ENCODE measurements at regions not wholly inside any gene's neighbourhood (a gene's known extent, or its start where the extent isn't known, plus 50 kb on each side); places are given as distances from the start of the nearest gene placed in this dataset.

- ChIA-PET CTCF (interaction anchor here (0.6 to 1.9 kb wide), 5 partner anchors 8 to 134 kb away, joined by 3 to 11 read pairs (median 4); no protein-coding TSS in a partner anchor), POLR2A (no interaction called here)
- ATAC-seq (no peak), DNase-seq (ENCODE audit: low read depth in 1 of 2, low spot score in 1 of 2) (no peak), FAIRE-seq (no peak)
- Histone ChIP-seq H3K27ac (no peak overlapping the region), H3K4me1 (peaks cover 3% of the 10 kb centered on the region; the same call in 1 of the 3 replicates), H3K4me3 (no peak overlapping the region), H3K4me2 (no peak overlapping the region), H3K9me3 (no peaks in the 10 kb centered on the region)
- WGBS (ENCODE audit: missing lambda C conversion rate) = 92% methylated on average over 4 of the region's 4 CpGs
- TF ChIP-seq E2F6 (IDR thresholded peaks at IDR 0.05; ENCODE audit: borderline replicate concordance, low read depth) (no peak), HDAC2 (IDR thresholded peaks at IDR 0.05) (no peak), ZNF302 (CRISPR knock-in tag; IDR thresholded peaks at IDR 0.05) (no peak), EP300 (IDR thresholded peaks at IDR 0.05) (no peak), JUN (IDR thresholded peaks at IDR 0.05) (no peak), HEYL (CRISPR knock-in tag; IDR thresholded peaks at IDR 0.05) (no peak), RCOR1 (IDR thresholded peaks at IDR 0.05; ENCODE audit: low read depth, low read length) (no peak), TP53 (CRISPR knock-in tag; IDR thresholded peaks at IDR 0.05) (no peak), CEBPB (IDR thresholded peaks at IDR 0.05) (no peak), HOXB5 (CRISPR knock-in tag; IDR thresholded peaks at IDR 0.05) (no peak), NR3C1 (IDR thresholded peaks at IDR 0.05) (no peak), NPAS2 (CRISPR knock-in tag; IDR thresholded peaks at IDR 0.05; ENCODE audit: borderline replicate concordance) (no peak), FOXS1 (CRISPR knock-in tag; IDR thresholded peaks at IDR 0.05) (no peak), FOSL2 (IDR thresholded peaks at IDR 0.05) (no peak), FOSL2 (CRISPR knock-in tag; IDR thresholded peaks at IDR 0.05) (no peak), RNF2 (IDR thresholded peaks at IDR 0.05; ENCODE audit: borderline replicate concordance, low read depth) (no peak), ELK1 (IDR thresholded peaks at IDR 0.05; ENCODE audit: low read depth, low read length) (no peak), GATA3 (IDR thresholded peaks at IDR 0.05; ENCODE audit: borderline replicate concordance) (no peak)
Observed at GRCh38 chr7:131646203-131646602, 89.8 kb upstream of the PODXL start.

GRCh38 chr7:131642429-131642828 lies 86.0 kb upstream of the PODXL start:
- TF ChIP-seq HEYL (CRISPR knock-in tag; IDR thresholded peaks at IDR 0.05) (no peak), KDM1A (IDR thresholded peaks at IDR 0.05; ENCODE audit: low read depth) (no peak), ZSCAN20 (CRISPR knock-in tag; IDR thresholded peaks at IDR 0.05) (no peak), HOXB5 (CRISPR knock-in tag; IDR thresholded peaks at IDR 0.05) (no peak), RAD21 (conservative IDR thresholded peaks at IDR 0.05 in 1 of 2, IDR thresholded peaks at IDR 0.05 in 1 of 2) (no peak), PHF8 (IDR thresholded peaks at IDR 0.05; ENCODE audit: borderline replicate concordance, low read depth) (no peak), EHMT2 (IDR thresholded peaks at IDR 0.05; ENCODE audit: low read depth) (no peak), SMC3 (IDR thresholded peaks at IDR 0.05) (no peak), RNF2 (IDR thresholded peaks at IDR 0.05; ENCODE audit: borderline replicate concordance, low read depth) (no peak), ZC3H11A (IDR thresholded peaks at IDR 0.05) (no peak), CBX2 (IDR thresholded peaks at IDR 0.05; ENCODE audit: borderline replicate concordance, low read depth) (no peak), NFE2L2 (conservative IDR thresholded peaks at IDR 0.05; ENCODE audit: low read length) (no peak), EHF (CRISPR knock-in tag; IDR thresholded peaks at IDR 0.05) (no peak), HES2 (IDR thresholded peaks at IDR 0.05) (no peak), JUNB (IDR thresholded peaks at IDR 0.05) (no peak)
- peak in 1 of 2 experiments; percentile 30; a peak in 2 of 6 replicates for ATAC-seq
- no peak overlapping the region for H3K4me2 ChIP-seq
- no peak for FAIRE-seq
- no peak overlapping the region for H3K4me3 ChIP-seq
- ChIA-PET CTCF (interaction anchor here (0.6 to 3.6 kb wide), 5 partner anchors 9 to 98 kb away, joined by 3 to 21 read pairs (median 4); no protein-coding TSS in a partner anchor), POLR2A (no interaction called here)
- H3K27ac ChIP-seq = no peak overlapping the region
- no peaks in the 10 kb centered on the region for H3K4me1 ChIP-seq
- no peaks in the 10 kb centered on the region for H3K9me3 ChIP-seq
- WGBS (ENCODE audit: missing lambda C conversion rate) = 53% methylated on average over 3 of the region's 3 CpGs
- no peak for DNase-seq (ENCODE audit: low read depth in 1 of 2, low spot score in 1 of 2)

All from A549 (cell line).